ENCODE measurements at regions not wholly inside any gene's neighbourhood (a gene's known extent, or its start where the extent isn't known, plus 50 kb on each side); places are given as distances from the start of the nearest gene placed in this dataset.

GRCh38 chr6:67252663-67253062 lies 1382.4 kb upstream of the ADGRB3 start:
- no peaks in the 10 kb centered on the region for H4K20me1 ChIP-seq (replicated peaks; ENCODE audit: control insufficient read depth, insufficient read depth, low read length)
- BruUV-seq (replicated peaks) = no TSS peak
- intact Hi-C loops (cut with micrococcal nuclease) = no loop called here
- no peak for DNase-seq (ENCODE audit: extremely low read depth in 1 of 4, low spot score in 3 of 4)
- H3K4me1 ChIP-seq (replicated peaks in 1 of 2; ENCODE audit: control insufficient read depth in 2 of 2, insufficient read depth in 2 of 2, low read length in 2 of 2) = no peaks in the 10 kb centered on the region
- no peaks in the 10 kb centered on the region for H3K36me3 ChIP-seq (ENCODE audit: control insufficient read depth, insufficient read depth, low read length)
- POLR2A ChIA-PET = no interaction called here
- H3K9me1 ChIP-seq (ENCODE audit: control insufficient read depth, insufficient read depth, low read length) = no peaks in the 10 kb centered on the region
- in situ Hi-C loops (cut with MboI) = no loop called here
- H3K4me2 ChIP-seq (ENCODE audit: insufficient read depth, low read length) = no peak overlapping the region
- TF ChIP-seq THAP12 (CRISPR knock-in tag; IDR thresholded peaks at IDR 0.05) (no peak), NONO (IDR thresholded peaks at IDR 0.05; ENCODE audit: low read depth in 2 of 2, low read length in 1 of 2) (no peak), HEY1 (CRISPR knock-in tag; IDR thresholded peaks at IDR 0.05; ENCODE audit: borderline replicate concordance) (no peak), GATAD2B (IDR thresholded peaks at IDR 0.05; ENCODE audit: borderline replicate concordance) (no peak), TAF9B (IDR thresholded peaks at IDR 0.05; ENCODE audit: partially characterized antibody) (no peak), ZNF232 (CRISPR knock-in tag; IDR thresholded peaks at IDR 0.05) (no peak), GTF2F1 (IDR thresholded peaks at IDR 0.05; ENCODE audit: low read depth, low read length) (no peak), CREBBP (IDR thresholded peaks at IDR 0.05; ENCODE audit: low read depth, low read length) (no peak), TARDBP (IDR thresholded peaks at IDR 0.05) (no peak), SMARCA5 (IDR thresholded peaks at IDR 0.05) (no peak), ETV6 (IDR thresholded peaks at IDR 0.05; ENCODE audit: borderline replicate concordance in 1 of 2, low read depth in 2 of 2, low read length in 1 of 2) (no peak), ETV6 (CRISPR knock-in tag; IDR thresholded peaks at IDR 0.05; ENCODE audit: borderline replicate concordance) (no peak)
- H3K4me3 ChIP-seq = no peak overlapping the region
- no peak for FAIRE-seq
- 12% methylated on average over 3 of the region's 3 CpGs for WGBS (ENCODE audit: insufficient coverage, low coverage, missing lambda C conversion rate)
- H3K9ac ChIP-seq (ENCODE audit: insufficient read depth in 1 of 2, low read depth in 2 of 2, low read length in 2 of 2) = no peak overlapping the region; a peak in 1 of 4 replicates
- H3K79me2 ChIP-seq (ENCODE audit: control insufficient read depth, insufficient read depth, low read length) = no peaks in the 10 kb centered on the region
- CTCF ChIA-PET (ENCODE audit: low intra/inter-chr PET ratio) = no interaction called here
- H3K27ac ChIP-seq (ENCODE audit: extremely low read depth, low read depth, low read length) = no peak overlapping the region
- no peaks in the 10 kb centered on the region for H3K27me3 ChIP-seq (ENCODE audit: control insufficient read depth in 2 of 2, insufficient read depth in 2 of 2, low read length in 2 of 2)
- no peak for ATAC-seq
- no peaks in the 10 kb centered on the region for H3K9me3 ChIP-seq (replicated peaks; ENCODE audit: control insufficient read depth, insufficient read depth, low read depth, low read length)
- no peak overlapping the region for H2AFZ ChIP-seq (ENCODE audit: low read depth, low read length)

Data from K562 (cell line).